GM04503 (cell line): ENCODE measurements at regions not wholly inside any gene's neighbourhood (a gene's known extent, or its start where the extent isn't known, plus 50 kb on each side); places are given as distances from the start of the nearest gene placed in this dataset.

Experiments used
- DNase-seq: peaks from one replicate; pipeline ENCODE4 v3.0.0-alpha.2; 2012; ENCODE audit warnings: low read depth

GRCh38 chr9:121550041-121550440, 50.4 kb upstream of the GGTA1 start:
- DNase-seq, result no peak

GRCh38 chr9:121550569-121551512, 51.2 kb upstream of the GGTA1 start:
- no peak for DNase-seq

GRCh38 chr9:121551985-121552753, 52.5 kb upstream of the GGTA1 start:
- DNase-seq, result no peak

- no peak for DNase-seq
These were observed 56.4 kb upstream of the GGTA1 start for GRCh38 chr9:121556082-121556481.

GRCh38 chr9:121556580-121556979, 56.9 kb upstream of the GGTA1 start:
- peak; percentile 95 for DNase-seq

GRCh38 chr9:121557581-121558447, 58.2 kb upstream of the GGTA1 start:
- DNase-seq, result peak; percentile 69

GRCh38 chr9:121558473-121558872, 58.8 kb upstream of the GGTA1 start:
- DNase-seq, result no peak

- no peak for DNase-seq
These were observed 59.5 kb upstream of the GGTA1 start for GRCh38 chr9:121559183-121559582.

- no peak for DNase-seq
These were observed 61.3 kb upstream of the GGTA1 start for GRCh38 chr9:121560921-121561320.

- no peak for DNase-seq
These were observed 62.0 kb upstream of the GGTA1 start for GRCh38 chr9:121561385-121562222.

GRCh38 chr9:121562301-121562700, 62.7 kb upstream of the GGTA1 start:
- DNase-seq, result no peak

GRCh38 chr9:121563425-121563824, 63.8 kb upstream of the GGTA1 start:
- DNase-seq, result no peak

GRCh38 chr9:121563881-121564460, 64.3 kb upstream of the GGTA1 start:
- no peak for DNase-seq

GRCh38 chr9:121564504-121565260, 65.0 kb upstream of the GGTA1 start:
- no peak for DNase-seq

- no peak for DNase-seq
These were observed 67.1 kb upstream of the GGTA1 start for GRCh38 chr9:121566481-121567465.

GRCh38 chr9:121567500-121568342, 68.1 kb upstream of the GGTA1 start:
- no peak for DNase-seq

GRCh38 chr9:121568343-121569265, 69.0 kb upstream of the GGTA1 start:
- no peak for DNase-seq
